ENCODE measurements at regions not wholly inside any gene's neighbourhood (a gene's known extent, or its start where the extent isn't known, plus 50 kb on each side); places are given as distances from the start of the nearest gene placed in this dataset.

GRCh38 chr7:85630904-85631600, 444.2 kb upstream of the SEMA3D start:
- DNase-seq, result peak in 2 of 3 experiments; percentile 74 to 97

GRCh38 chr7:85627791-85628586, 441.1 kb upstream of the SEMA3D start:
- no peak for DNase-seq

GRCh38 chr7:85622059-85622458, 435.2 kb upstream of the SEMA3D start:
- DNase-seq, result no peak

GRCh38 chr7:85620936-85621685, 434.3 kb upstream of the SEMA3D start:
- DNase-seq, result no peak

- DNase-seq, result no peak
These were observed 432.4 kb upstream of the SEMA3D start for GRCh38 chr7:85619236-85619635.

GRCh38 chr7:85614684-85615083, 427.8 kb upstream of the SEMA3D start:
- DNase-seq, result no peak

- peak; percentile 20 to 83 (median 25) for DNase-seq
These were observed 425.7 kb upstream of the SEMA3D start for GRCh38 chr7:85612514-85612913.

GRCh38 chr7:85608804-85609203, 421.9 kb upstream of the SEMA3D start:
- no peak for DNase-seq

GRCh38 chr7:85602196-85602595, 415.3 kb upstream of the SEMA3D start:
- DNase-seq, result no peak

GRCh38 chr7:85600395-85600794, 413.5 kb upstream of the SEMA3D start:
- DNase-seq, result peak in 1 of 3 experiments; percentile 39

- no peak for DNase-seq
These were observed 410.0 kb upstream of the SEMA3D start for GRCh38 chr7:85596827-85597226.

- DNase-seq, result peak in 1 of 3 experiments; percentile 32
These were observed 408.9 kb upstream of the SEMA3D start for GRCh38 chr7:85595750-85596178.

GRCh38 chr7:85593355-85593754, 406.5 kb upstream of the SEMA3D start:
- peak in 1 of 3 experiments; percentile 24 for DNase-seq

- no peak for DNase-seq
These were observed 400.9 kb upstream of the SEMA3D start for GRCh38 chr7:85587785-85588184.

- DNase-seq, result no peak
These were observed 399.2 kb upstream of the SEMA3D start for GRCh38 chr7:85586091-85586490.

GRCh38 chr7:85583131-85583953, 396.5 kb upstream of the SEMA3D start:
- DNase-seq, result no peak

GRCh38 chr7:85573844-85574243, 387.0 kb upstream of the SEMA3D start:
- DNase-seq, result no peak

- no peak for DNase-seq
These were observed 386.5 kb upstream of the SEMA3D start for GRCh38 chr7:85573346-85573745.

- DNase-seq, result no peak
These were observed 384.0 kb upstream of the SEMA3D start for GRCh38 chr7:85570898-85571297.

- DNase-seq, result no peak
These were observed 381.1 kb upstream of the SEMA3D start for GRCh38 chr7:85567983-85568382.

GRCh38 chr7:85566095-85566794, 379.4 kb upstream of the SEMA3D start:
- no peak for DNase-seq

GRCh38 chr7:85565276-85565675, 378.4 kb upstream of the SEMA3D start:
- DNase-seq, result no peak
